ENCODE measurements at regions not wholly inside any gene's neighbourhood (a gene's known extent, or its start where the extent isn't known, plus 50 kb on each side); places are given as distances from the start of the nearest gene placed in this dataset.

GRCh38 chr2:64808092-64808491 lies 154.4 kb upstream of the SERTAD2 start:
- Histone ChIP-seq H3K27ac (ENCODE audit: low read depth, low read length) (no peak overlapping the region), H3K36me3 (ENCODE audit: control insufficient read depth in 2 of 4, insufficient read depth in 4 of 4, low read length in 3 of 4) (no peaks in the 10 kb centered on the region), H4K8ac (ENCODE audit: extremely low read depth, insufficient read depth, low read length) (no peak overlapping the region), H2BK15ac (ENCODE audit: low read length) (no peak overlapping the region), H3K9me3 (ENCODE audit: insufficient read depth in 2 of 2, low read depth in 1 of 2, low read length in 1 of 2) (no peaks in the 10 kb centered on the region), H3K18ac (ENCODE audit: extremely low read depth, low read length) (no peak overlapping the region), H2BK20ac (ENCODE audit: low read length) (no peak overlapping the region), H3K23ac (ENCODE audit: insufficient read length) (no peak overlapping the region), H3K56ac (replicated peaks; ENCODE audit: insufficient read length, low read depth, low read length) (no peak overlapping the region), H4K91ac (replicated peaks; ENCODE audit: insufficient read length, low read length) (no peak overlapping the region), H3K79me1 (ENCODE audit: low read depth, low read length) (no peaks in the 10 kb centered on the region), H2AFZ (ENCODE audit: low read length) (no peak overlapping the region), H3K23me2 (ENCODE audit: low read depth, low read length) (no peaks in the 10 kb centered on the region), H2BK120ac (replicated peaks; ENCODE audit: low read depth, low read length) (no peak overlapping the region), H2AK5ac (ENCODE audit: low read depth, low read length) (no peak overlapping the region), H3K4me2 (ENCODE audit: insufficient read depth in 1 of 2, low read depth in 2 of 2, low read length in 2 of 2) (no peak overlapping the region), H2BK12ac (ENCODE audit: low read depth, low read length) (no peak overlapping the region), H3K4me3 (ENCODE audit: extremely low read depth in 1 of 4, insufficient read depth in 2 of 4, low read depth in 3 of 4, low read length in 4 of 4) (no peak overlapping the region), H3K27me3 (replicated peaks in 1 of 4; ENCODE audit: control insufficient read depth in 3 of 4, extremely low read depth in 1 of 4, insufficient read depth in 3 of 4, low read length in 3 of 4) (no peaks in the 10 kb centered on the region), H3K14ac (ENCODE audit: insufficient read length) (no peak overlapping the region), H3K4ac (replicated peaks; ENCODE audit: insufficient read length, low read depth, low read length) (no peak overlapping the region), H3K4me1 (replicated peaks in 1 of 4; ENCODE audit: control insufficient read depth in 3 of 4, insufficient read depth in 4 of 4, low read length in 3 of 4) (no peaks in the 10 kb centered on the region), H3K9ac (replicated peaks in 1 of 4; ENCODE audit: extremely low read depth in 1 of 4, low read depth in 3 of 4, low read length in 3 of 4) (no peak overlapping the region), H4K20me1 (replicated peaks in 1 of 2; ENCODE audit: control insufficient read depth in 1 of 2, insufficient read depth in 2 of 2, low read length in 2 of 2) (no peaks in the 10 kb centered on the region), H2BK5ac (ENCODE audit: low read depth, low read length) (no peak overlapping the region), H4K5ac (ENCODE audit: insufficient read length, low read depth, low read length) (no peak overlapping the region), H3K79me2 (ENCODE audit: control insufficient read depth in 1 of 2, insufficient read depth in 2 of 2, low read length in 2 of 2) (no peaks in the 10 kb centered on the region)
- no peak for FAIRE-seq
- ChIA-PET POLR2A (ENCODE audit: partially characterized antibody) (interaction anchor here (0.9 kb wide), 1 partner anchor 21 kb away, joined by 3 read pairs; no protein-coding TSS in a partner anchor), CTCF (ENCODE audit: partially characterized antibody) (interaction anchor here (0.6 to 1.4 kb wide), 4 partner anchors 9 to 137 kb away, joined by 3 to 6 read pairs (median 4); no protein-coding TSS in a partner anchor)
- no peak for DNase-seq (ENCODE audit: low read depth in 1 of 2, low spot score in 2 of 2)
- 78% methylated on average over 2 of the region's 2 CpGs; no CpG with 5 or more reads in 1 of the 2 experiments for WGBS, 2 experiments (ENCODE audit: extremely low coverage in 1 of 2, insufficient coverage in 1 of 2, insufficient read length in 1 of 2, insufficient replicate concordance in 2 of 2, low coverage in 1 of 2, low lambda C conversion rate in 2 of 2, missing lambda C conversion rate in 1 of 2)
- no peak for TF ChIP-seq HDAC2 (IDR thresholded peaks at IDR 0.05; ENCODE audit: borderline replicate concordance in 1 of 2, low read depth in 2 of 2, low read length in 2 of 2)
- no peak for TF ChIP-seq BACH1 (IDR thresholded peaks at IDR 0.05; ENCODE audit: low read length)
- TF ChIP-seq NANOG (IDR thresholded peaks at IDR 0.05; ENCODE audit: insufficient read depth, low read depth, low read length, poor library complexity, severe bottlenecking), result no peak
- no peak for TF ChIP-seq RBBP5 (IDR thresholded peaks at IDR 0.05; ENCODE audit: borderline replicate concordance, low read depth, low read length)
- TF ChIP-seq RXRA (IDR thresholded peaks at IDR 0.05; ENCODE audit: insufficient read depth, low read depth, low read length), result no peak
- no peak for TF ChIP-seq KDM5A (IDR thresholded peaks at IDR 0.05; ENCODE audit: low read length)
- no peak for TF ChIP-seq SP4 (IDR thresholded peaks at IDR 0.05; ENCODE audit: low read length)
- no peak for TF ChIP-seq CBX5 (IDR thresholded peaks at IDR 0.05; ENCODE audit: low read depth, low read length)
- no peak for TF ChIP-seq SRF (IDR thresholded peaks at IDR 0.05; ENCODE audit: low read depth, low read length)
- no peak for TF ChIP-seq POLR2A (IDR thresholded peaks at IDR 0.05; ENCODE audit: control extremely low read depth in 1 of 2, low read depth in 2 of 2, low read length in 2 of 2)
- TF ChIP-seq POLR2AphosphoS5 (IDR thresholded peaks at IDR 0.05; ENCODE audit: low read depth, low read length), result no peak
- no peak for TF ChIP-seq YY1 (IDR thresholded peaks at IDR 0.05; ENCODE audit: low read depth, low read length)
- TF ChIP-seq EGR1 (IDR thresholded peaks at IDR 0.05; ENCODE audit: borderline replicate concordance, low read depth, low read length), result no peak
- no peak for TF ChIP-seq RAD21 (IDR thresholded peaks at IDR 0.05 in 1 of 2, conservative IDR thresholded peaks at IDR 0.05 in 1 of 2; ENCODE audit: low read depth in 2 of 2, low read length in 2 of 2)
- TF ChIP-seq RNF2 (IDR thresholded peaks at IDR 0.05; ENCODE audit: borderline replicate concordance, low read depth, low read length, missing control alignments, poor library complexity, severe bottlenecking), result no peak

Data from H1 (cell line).